ENCODE measurements at regions not wholly inside any gene's neighbourhood (a gene's known extent, or its start where the extent isn't known, plus 50 kb on each side); places are given as distances from the start of the nearest gene placed in this dataset.
"Not testable (repeated sequence)": the region's sequence is repeated elsewhere in the genome, so short reads cannot be mapped to it uniquely, and the experiment has no call there.

DNA sequence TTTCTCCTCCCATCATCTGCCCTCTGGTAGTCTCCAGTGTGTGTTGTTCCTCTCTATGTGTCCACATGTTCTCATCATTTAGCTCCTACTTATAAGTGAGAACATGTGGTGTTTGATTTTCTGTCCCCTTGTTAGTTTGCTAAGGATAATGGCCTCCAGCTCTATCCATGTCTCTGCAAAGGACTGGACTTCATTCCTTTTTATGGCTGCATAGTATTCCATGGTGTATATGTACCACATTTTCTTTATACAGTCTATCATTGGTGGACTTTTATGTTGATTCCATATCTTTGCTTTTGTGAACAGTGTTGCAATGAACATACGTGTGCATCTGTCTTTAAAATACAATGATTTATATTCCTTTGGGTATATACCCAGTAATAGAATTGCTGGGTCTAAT, 143.5 kb upstream of the PDE4B start:
- TF ChIP-seq, protein P1, sequence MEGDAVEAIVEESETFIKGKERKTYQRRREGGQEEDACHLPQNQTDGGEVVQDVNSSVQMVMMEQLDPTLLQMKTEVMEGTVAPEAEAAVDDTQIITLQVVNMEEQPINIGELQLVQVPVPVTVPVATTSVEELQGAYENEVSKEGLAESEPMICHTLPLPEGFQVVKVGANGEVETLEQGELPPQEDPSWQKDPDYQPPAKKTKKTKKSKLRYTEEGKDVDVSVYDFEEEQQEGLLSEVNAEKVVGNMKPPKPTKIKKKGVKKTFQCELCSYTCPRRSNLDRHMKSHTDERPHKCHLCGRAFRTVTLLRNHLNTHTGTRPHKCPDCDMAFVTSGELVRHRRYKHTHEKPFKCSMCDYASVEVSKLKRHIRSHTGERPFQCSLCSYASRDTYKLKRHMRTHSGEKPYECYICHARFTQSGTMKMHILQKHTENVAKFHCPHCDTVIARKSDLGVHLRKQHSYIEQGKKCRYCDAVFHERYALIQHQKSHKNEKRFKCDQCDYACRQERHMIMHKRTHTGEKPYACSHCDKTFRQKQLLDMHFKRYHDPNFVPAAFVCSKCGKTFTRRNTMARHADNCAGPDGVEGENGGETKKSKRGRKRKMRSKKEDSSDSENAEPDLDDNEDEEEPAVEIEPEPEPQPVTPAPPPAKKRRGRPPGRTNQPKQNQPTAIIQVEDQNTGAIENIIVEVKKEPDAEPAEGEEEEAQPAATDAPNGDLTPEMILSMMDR (IDR thresholded peaks at IDR 0.05) = not testable (repeated sequence)
- not testable (repeated sequence) for TF ChIP-seq POLR2A (IDR thresholded peaks at IDR 0.05)

Data from right lobe of liver (tissue), 4 donors.